ENCODE measurements at regions not wholly inside any gene's neighbourhood (a gene's known extent, or its start where the extent isn't known, plus 50 kb on each side); places are given as distances from the start of the nearest gene placed in this dataset.

GRCh38 chrX:65601126-65601525 lies 66.3 kb upstream of the MSN start:
- TF ChIP-seq, protein P1, sequence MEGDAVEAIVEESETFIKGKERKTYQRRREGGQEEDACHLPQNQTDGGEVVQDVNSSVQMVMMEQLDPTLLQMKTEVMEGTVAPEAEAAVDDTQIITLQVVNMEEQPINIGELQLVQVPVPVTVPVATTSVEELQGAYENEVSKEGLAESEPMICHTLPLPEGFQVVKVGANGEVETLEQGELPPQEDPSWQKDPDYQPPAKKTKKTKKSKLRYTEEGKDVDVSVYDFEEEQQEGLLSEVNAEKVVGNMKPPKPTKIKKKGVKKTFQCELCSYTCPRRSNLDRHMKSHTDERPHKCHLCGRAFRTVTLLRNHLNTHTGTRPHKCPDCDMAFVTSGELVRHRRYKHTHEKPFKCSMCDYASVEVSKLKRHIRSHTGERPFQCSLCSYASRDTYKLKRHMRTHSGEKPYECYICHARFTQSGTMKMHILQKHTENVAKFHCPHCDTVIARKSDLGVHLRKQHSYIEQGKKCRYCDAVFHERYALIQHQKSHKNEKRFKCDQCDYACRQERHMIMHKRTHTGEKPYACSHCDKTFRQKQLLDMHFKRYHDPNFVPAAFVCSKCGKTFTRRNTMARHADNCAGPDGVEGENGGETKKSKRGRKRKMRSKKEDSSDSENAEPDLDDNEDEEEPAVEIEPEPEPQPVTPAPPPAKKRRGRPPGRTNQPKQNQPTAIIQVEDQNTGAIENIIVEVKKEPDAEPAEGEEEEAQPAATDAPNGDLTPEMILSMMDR (IDR thresholded peaks at IDR 0.05; ENCODE audit: low read length), result no peak
- no peak for TF ChIP-seq EZH2phosphoT487 (IDR thresholded peaks at IDR 0.05; ENCODE audit: low read length)
